Left hindlimb (tissue), 1 donor: ENCODE measurements at regions not wholly inside any gene's neighbourhood (a gene's known extent, or its start where the extent isn't known, plus 50 kb on each side); places are given as distances from the start of the nearest gene placed in this dataset.

Experiments used
- DNase-seq: peaks from one replicate; pipeline ENCODE4 v3.0.0-alpha.2; 2018

- no peak for DNase-seq
Measured at GRCh38 chr21:19261731-19262376, 858.3 kb upstream of the TMPRSS15 start.

- DNase-seq = no peak
Measured at GRCh38 chr21:19266636-19267035, 863.1 kb upstream of the TMPRSS15 start.

GRCh38 chr21:19268686-19269085 is 865.1 kb upstream of the TMPRSS15 start:
- DNase-seq = no peak

GRCh38 chr21:19275065-19275464 is 871.5 kb upstream of the TMPRSS15 start:
- DNase-seq = no peak

GRCh38 chr21:19276665-19277064 is 873.1 kb upstream of the TMPRSS15 start:
- DNase-seq = no peak

GRCh38 chr21:19286876-19287275 is 883.3 kb upstream of the TMPRSS15 start:
- no peak for DNase-seq

GRCh38 chr21:19290328-19290727 is 886.7 kb upstream of the TMPRSS15 start:
- no peak for DNase-seq

GRCh38 chr21:19320291-19320690 is 916.7 kb upstream of the TMPRSS15 start:
- DNase-seq = no peak

- no peak for DNase-seq
Measured at GRCh38 chr21:19321688-19322087, 918.1 kb upstream of the TMPRSS15 start.

- DNase-seq = no peak
Measured at GRCh38 chr21:19322360-19322759, 918.8 kb upstream of the TMPRSS15 start.

GRCh38 chr21:19326531-19327319 is 923.1 kb upstream of the TMPRSS15 start:
- DNase-seq = no peak

GRCh38 chr21:19328954-19329353 is 925.4 kb upstream of the TMPRSS15 start:
- DNase-seq = no peak

GRCh38 chr21:19340303-19340702 is 936.7 kb upstream of the TMPRSS15 start:
- no peak for DNase-seq

- no peak for DNase-seq
Measured at GRCh38 chr21:19340954-19341353, 937.4 kb upstream of the TMPRSS15 start.

GRCh38 chr21:19343711-19344110 is 940.1 kb upstream of the TMPRSS15 start:
- no peak for DNase-seq

GRCh38 chr21:19350286-19350685 is 946.7 kb upstream of the TMPRSS15 start:
- no peak for DNase-seq

- DNase-seq = no peak
Measured at GRCh38 chr21:19353256-19353655, 949.7 kb upstream of the TMPRSS15 start.

GRCh38 chr21:19368944-19369343 is 965.4 kb upstream of the TMPRSS15 start:
- DNase-seq = no peak

GRCh38 chr21:19392390-19392789 is 988.8 kb upstream of the TMPRSS15 start:
- DNase-seq = no peak

GRCh38 chr21:19400223-19400770 is 996.7 kb upstream of the TMPRSS15 start:
- no peak for DNase-seq

GRCh38 chr21:19402870-19403269 is 999.3 kb upstream of the TMPRSS15 start:
- DNase-seq = no peak

GRCh38 chr21:19405326-19405725 is 1001.7 kb upstream of the TMPRSS15 start:
- no peak for DNase-seq

- DNase-seq = no peak
Measured at GRCh38 chr21:19420565-19420964, 1017.0 kb upstream of the TMPRSS15 start.

- DNase-seq = no peak
Measured at GRCh38 chr21:19433623-19434022, 1030.0 kb upstream of the TMPRSS15 start.
